Tibial nerve (tissue), 4 donors: ENCODE measurements at regions not wholly inside any gene's neighbourhood (a gene's known extent, or its start where the extent isn't known, plus 50 kb on each side); places are given as distances from the start of the nearest gene placed in this dataset.

ENCODE experiments used
- DNase-seq, 2 donors: peaks; one replicate each; pipeline ENCODE4 v3.0.0-alpha.2; 2019; ENCODE audit warnings: low spot score in 2 of 2
- H3K27ac ChIP-seq, 4 donors: fragments of 200-600 bp; sonication (generic) in 3 of 4; one replicate each; pipeline ENCODE4 v1.5.1; 2017 to 2019; ENCODE audit warnings: mild to moderate bottlenecking in 1 of 4
- H3K27me3 ChIP-seq, 2 donors: fragments of 200-600 bp; sonication (generic) in 1 of 2; one replicate each; pipeline versions ENCODE4 v1.5.1 to v1.6.0; 2017 to 2019
- H3K36me3 ChIP-seq, 3 donors: fragments of 200-600 bp; sonication (generic); one replicate each; pipeline ENCODE4 v1.5.1; 2018 to 2019
- H3K4me1 ChIP-seq, 4 donors: fragments of 200-600 bp; sonication (generic) in 3 of 4; one replicate each; pipeline ENCODE4 v1.5.1; 2017 to 2019
- H3K4me3 ChIP-seq, 4 donors: fragments of 200-600 bp; sonication (generic) in 3 of 4; one replicate each; pipeline ENCODE4 v1.5.1; 2017 to 2019; ENCODE audit warnings: mild to moderate bottlenecking in 1 of 4, moderate library complexity in 1 of 4
- H3K9me3 ChIP-seq, 4 donors: fragments of 200-600 bp; sonication (generic) in 3 of 4; one replicate each; pipeline ENCODE4 v1.5.1; 2017 to 2019
- CTCF ChIP-seq, 5 experiments: fragments of 200-600 bp in 3 of 5; fragments of 450-650 bp in 2 of 5; sonication (generic) in 3 of 5; IDR thresholded peaks; one replicate each; pipeline ENCODE4 v1.5.1; 2016 to 2019; ENCODE audit warnings: antibody characterized with exemption in 5 of 5, mild to moderate bottlenecking in 3 of 5, moderate library complexity in 2 of 5
- EP300 ChIP-seq, 2 donors: sonication (generic); formaldehyde crosslinking; IDR thresholded peaks; one replicate each; pipeline ENCODE4 v1.6.1; 2017; ENCODE audit warnings: antibody characterized with exemption in 2 of 2, mild to moderate bottlenecking in 1 of 2
- POLR2A ChIP-seq, 2 donors: fragments of 450-650 bp; IDR thresholded peaks; one replicate each; pipeline ENCODE4 v1.6.1; 2017; ENCODE audit warnings: antibody characterized with exemption in 2 of 2, mild to moderate bottlenecking in 2 of 2, moderate library complexity in 2 of 2
- WGBS, 2 donors: methylation state at CpG; one replicate each; pipeline ENCODE4 v1.1.5; 2018; 5-methylcytosine and 5-hydroxymethylcytosine counted together

GRCh38 chr18:56235071-56235470 is 403.3 kb downstream of the TXNL1 start:
- DNase-seq, result no peak
- Histone ChIP-seq H3K4me3 (no peak overlapping the region), H3K27me3 (no peaks in the 10 kb centered on the region), H3K9me3 (peaks cover 0 to 11% (median 0%) of the 10 kb centered on the region in 4 donors), H3K4me1 (peaks cover 0 to 6% (median 0%) of the 10 kb centered on the region in 4 donors), H3K27ac (no peak overlapping the region), H3K36me3 (no peaks in the 10 kb centered on the region)
- WGBS, 2 donors, result 81 to 82% methylated on average over 6 of the region's 6 CpGs
- TF ChIP-seq POLR2A (IDR thresholded peaks at IDR 0.05) (no peak), EP300 (IDR thresholded peaks at IDR 0.05) (no peak), CTCF (IDR thresholded peaks at IDR 0.05) (no peak)

- no peaks in the 10 kb centered on the region for H3K27me3 ChIP-seq
- H3K27ac ChIP-seq, result no peak overlapping the region
- no peaks in the 10 kb centered on the region for H3K36me3 ChIP-seq
- peak in 1 of 2 donors; percentile 38 for TF ChIP-seq EP300 (IDR thresholded peaks at IDR 0.05)
- no peak for TF ChIP-seq CTCF (IDR thresholded peaks at IDR 0.05)
- no peak for TF ChIP-seq POLR2A (IDR thresholded peaks at IDR 0.05)
- no peak overlapping the region for H3K4me3 ChIP-seq
- peak in 1 of 2 donors; percentile 19 for DNase-seq
- H3K9me3 ChIP-seq, result peaks cover 0 to 11% (median 0%) of the 10 kb centered on the region in 4 donors
- peaks cover 0 to 6% (median 0%) of the 10 kb centered on the region in 4 donors for H3K4me1 ChIP-seq
- 40 to 51% methylated on average over 2 of the region's 2 CpGs for WGBS, 2 donors
Observed at GRCh38 chr18:56233595-56233994, 404.8 kb downstream of the TXNL1 start.

GRCh38 chr18:56226025-56226424 is 412.4 kb downstream of the TXNL1 start:
- H3K9me3 ChIP-seq, result peaks cover 0 to 9% (median 0%) of the 10 kb centered on the region in 4 donors
- no peak for DNase-seq
- 85 to 90% methylated on average over 5 of the region's 5 CpGs for WGBS, 2 donors
- no peak overlapping the region for H3K4me3 ChIP-seq
- H3K27ac ChIP-seq, result no peak overlapping the region
- TF ChIP-seq CTCF (IDR thresholded peaks at IDR 0.05), result no peak
- TF ChIP-seq POLR2A (IDR thresholded peaks at IDR 0.05), result no peak
- TF ChIP-seq EP300 (IDR thresholded peaks at IDR 0.05), result no peak
- H3K4me1 ChIP-seq, result no peaks in the 10 kb centered on the region
- no peaks in the 10 kb centered on the region for H3K27me3 ChIP-seq
- no peaks in the 10 kb centered on the region for H3K36me3 ChIP-seq

- no peaks in the 10 kb centered on the region for H3K27me3 ChIP-seq
- H3K4me1 ChIP-seq, result no peaks in the 10 kb centered on the region
Observed at GRCh38 chr18:56224669-56225561, 413.5 kb downstream of the TXNL1 start.

More at GRCh38 chr18:56224669-56225561, 413.5 kb downstream of the TXNL1 start:
- no peaks in the 10 kb centered on the region for H3K36me3 ChIP-seq
- 69 to 73% methylated on average over 8 of the region's 8 CpGs for WGBS, 2 donors
- no peak overlapping the region for H3K4me3 ChIP-seq
- no peak for DNase-seq
- TF ChIP-seq CTCF (IDR thresholded peaks at IDR 0.05) (no peak), POLR2A (IDR thresholded peaks at IDR 0.05) (no peak), EP300 (IDR thresholded peaks at IDR 0.05) (no peak)
- H3K27ac ChIP-seq, result no peak overlapping the region
- no peaks in the 10 kb centered on the region for H3K9me3 ChIP-seq
